ENCODE measurements at regions not wholly inside any gene's neighbourhood (a gene's known extent, or its start where the extent isn't known, plus 50 kb on each side); places are given as distances from the start of the nearest gene placed in this dataset.

- DNase-seq, result peak; percentile 74
These were observed 595.6 kb upstream of the TENM3 start for GRCh38 chr4:181647396-181648147.

DNA sequence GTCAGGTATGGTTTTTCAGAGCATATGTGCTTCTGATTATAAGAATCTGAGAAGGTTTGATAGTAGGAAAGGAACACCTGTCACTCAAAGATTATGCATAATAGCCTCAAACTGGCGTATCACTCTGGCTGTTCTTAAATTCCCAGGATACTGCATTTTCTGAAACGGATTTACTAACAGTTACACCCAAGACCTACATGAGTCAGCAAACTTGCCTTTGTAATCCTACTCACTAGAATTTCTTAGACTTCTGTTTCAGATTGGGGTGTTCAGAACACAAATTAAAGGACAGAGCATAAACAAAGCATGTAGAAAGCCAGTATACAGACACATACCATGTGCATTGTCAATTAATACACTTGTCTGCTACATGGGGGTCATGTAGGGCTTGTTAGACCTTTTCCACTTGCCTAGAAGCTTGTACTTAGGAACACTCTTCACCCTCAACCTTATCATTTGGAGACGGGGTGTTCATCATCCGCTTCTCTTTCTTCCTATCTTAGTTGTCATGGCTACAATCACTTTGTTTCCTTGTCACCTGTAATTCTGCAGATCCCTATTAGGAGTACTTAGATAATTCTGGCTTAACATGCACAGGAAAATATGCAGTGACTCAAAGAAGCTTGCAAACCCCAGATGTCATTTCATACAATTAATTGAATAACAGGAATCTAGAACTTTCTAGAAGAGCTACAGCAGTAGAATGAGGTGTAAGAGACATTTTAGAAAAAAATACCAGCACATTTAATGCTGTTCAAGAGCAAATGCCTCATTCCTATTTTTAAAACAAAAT, 593.0 kb upstream of the TENM3 start:
- peak; percentile 15 for DNase-seq

- DNase-seq, result no peak
These were observed 586.5 kb upstream of the TENM3 start for GRCh38 chr4:181656748-181657147.

- DNase-seq, result peak; percentile 58
These were observed 584.0 kb upstream of the TENM3 start for GRCh38 chr4:181659202-181659601.

GRCh38 chr4:181659876-181660275, 583.3 kb upstream of the TENM3 start:
- no peak for DNase-seq

DNA sequence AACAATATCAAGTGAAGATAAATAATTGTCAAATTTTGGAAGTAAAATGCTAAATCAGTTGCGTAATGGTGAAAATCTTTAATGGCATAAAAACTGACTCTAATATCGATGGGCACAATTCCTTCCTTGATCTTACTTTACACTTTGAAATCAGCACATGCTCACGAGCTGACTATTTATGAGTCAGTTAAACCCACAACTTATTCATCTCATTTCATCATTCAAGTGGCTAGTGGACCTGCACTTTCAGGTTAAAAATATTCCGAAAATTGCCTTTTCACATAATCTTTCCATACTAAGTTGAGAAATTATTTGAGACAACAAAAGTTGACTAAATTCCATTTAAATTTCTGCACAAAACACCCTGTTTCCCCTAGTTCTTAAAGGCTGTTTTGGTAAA, 582.1 kb upstream of the TENM3 start:
- DNase-seq, result peak; percentile 91

GRCh38 chr4:181661923-181662322, 581.3 kb upstream of the TENM3 start:
- no peak for DNase-seq

DNA sequence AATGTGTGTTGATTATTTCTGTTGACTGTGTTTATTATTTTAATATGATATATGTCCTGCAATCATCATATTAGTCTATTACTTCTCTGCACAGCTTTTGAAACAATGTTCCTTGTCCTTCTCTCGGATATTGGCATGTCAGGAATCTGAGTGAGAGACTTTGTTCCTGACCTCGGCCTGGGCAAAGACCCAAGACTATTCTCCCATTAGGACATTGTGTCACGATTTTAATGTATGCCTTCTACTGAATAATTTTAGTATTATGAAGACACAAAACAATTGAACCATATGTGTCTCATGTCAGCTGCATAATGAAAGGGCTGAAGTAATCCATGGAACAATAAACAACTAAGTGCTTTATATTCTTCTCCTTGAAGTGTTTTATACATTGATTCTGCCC, 580.8 kb upstream of the TENM3 start:
- peak; percentile 87 for DNase-seq

GRCh38 chr4:181670506-181670905, 572.7 kb upstream of the TENM3 start:
- DNase-seq, result no peak

GRCh38 chr4:181671672-181672071, 571.5 kb upstream of the TENM3 start:
- DNase-seq, result no peak

GRCh38 chr4:181672751-181673150, 570.5 kb upstream of the TENM3 start:
- no peak for DNase-seq

GRCh38 chr4:181674315-181674875, 568.8 kb upstream of the TENM3 start:
- DNase-seq, result peak; percentile 88

DNA sequence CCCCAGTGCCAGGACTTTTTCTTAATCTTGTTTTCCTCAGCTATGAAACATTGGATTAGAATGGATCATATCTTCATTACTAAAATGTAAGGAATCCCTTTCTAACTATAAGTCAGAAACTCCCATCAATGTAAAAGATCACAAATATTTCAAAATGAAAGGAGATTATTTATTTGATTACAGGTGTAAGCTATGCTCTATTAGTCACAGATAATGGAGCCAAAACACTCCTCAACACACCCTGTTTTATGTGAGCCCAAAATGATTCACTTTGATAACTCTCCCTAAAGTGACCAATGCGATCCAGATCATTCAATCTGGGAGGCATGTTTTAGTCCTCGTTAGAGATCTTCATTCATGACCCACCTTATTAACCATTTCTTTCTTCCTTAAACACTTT, 566.7 kb upstream of the TENM3 start:
- DNase-seq, result no peak

GRCh38 chr4:181677201-181677600, 566.0 kb upstream of the TENM3 start:
- DNase-seq, result peak; percentile 68

- DNase-seq, result no peak
These were observed 565.6 kb upstream of the TENM3 start for GRCh38 chr4:181677621-181678020.

- no peak for DNase-seq
These were observed 563.4 kb upstream of the TENM3 start for GRCh38 chr4:181679754-181680153.

- DNase-seq, result peak; percentile 51
These were observed 560.7 kb upstream of the TENM3 start for GRCh38 chr4:181682367-181683047.

DNA sequence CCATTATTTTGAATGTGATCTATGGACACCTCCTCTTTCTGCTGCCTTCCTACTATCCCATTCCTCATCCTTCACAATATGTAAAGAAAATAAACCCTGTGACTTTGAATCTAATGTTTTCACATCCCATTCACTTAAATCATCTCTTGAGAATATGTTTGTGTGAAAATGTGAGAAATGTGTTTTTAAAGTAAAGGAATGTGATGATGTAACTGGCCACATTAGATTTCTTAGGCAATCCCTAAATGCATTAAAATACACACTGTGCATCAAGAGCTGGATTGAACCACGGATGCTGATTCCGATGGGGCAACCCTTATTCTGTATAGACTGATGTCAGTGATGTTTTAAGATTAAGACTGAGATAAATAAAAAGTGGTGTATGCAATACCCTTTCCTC, 558.9 kb upstream of the TENM3 start:
- peak; percentile 83 for DNase-seq

DNA sequence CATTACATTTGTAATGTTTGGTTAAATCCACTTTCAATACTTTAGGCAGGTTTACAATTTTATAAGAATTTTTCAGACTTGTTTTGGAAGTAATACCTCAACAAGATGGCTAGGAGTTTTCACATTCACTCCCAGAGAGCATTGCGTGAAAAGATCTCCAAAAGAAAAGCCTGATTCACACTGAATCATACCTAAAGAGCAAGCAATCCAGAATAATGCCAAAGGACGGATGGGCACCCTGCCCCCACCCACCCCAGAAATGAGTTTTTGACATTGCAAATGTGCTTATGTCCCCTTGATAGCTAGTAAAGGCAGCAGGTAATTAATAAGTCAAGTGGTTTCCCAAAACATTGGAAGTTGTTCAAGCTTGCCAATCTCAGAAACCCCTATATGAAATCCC, 557.7 kb upstream of the TENM3 start:
- DNase-seq, result peak; percentile 71

- peak; percentile 92 for DNase-seq
These were observed 557.3 kb upstream of the TENM3 start for GRCh38 chr4:181685911-181686310.

DNA sequence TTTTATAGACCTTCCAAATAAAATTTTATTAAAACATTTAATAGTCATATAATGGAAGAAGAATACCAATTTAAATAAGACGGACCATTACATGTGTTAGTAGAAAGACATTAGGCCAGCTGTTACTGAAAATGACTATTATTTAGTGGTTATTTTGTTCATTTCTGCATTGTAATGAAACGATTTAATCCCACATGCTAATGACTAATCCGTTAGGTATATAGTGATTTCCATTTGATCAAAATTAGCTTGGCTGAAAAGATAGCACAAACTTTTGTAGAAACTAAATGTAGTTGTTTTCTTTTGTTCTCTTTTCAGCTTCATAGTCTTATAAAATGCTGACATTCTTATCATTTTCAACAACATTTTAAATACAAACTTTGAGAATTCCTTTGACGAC, 556.1 kb upstream of the TENM3 start:
- DNase-seq, result peak; percentile 26

DNA sequence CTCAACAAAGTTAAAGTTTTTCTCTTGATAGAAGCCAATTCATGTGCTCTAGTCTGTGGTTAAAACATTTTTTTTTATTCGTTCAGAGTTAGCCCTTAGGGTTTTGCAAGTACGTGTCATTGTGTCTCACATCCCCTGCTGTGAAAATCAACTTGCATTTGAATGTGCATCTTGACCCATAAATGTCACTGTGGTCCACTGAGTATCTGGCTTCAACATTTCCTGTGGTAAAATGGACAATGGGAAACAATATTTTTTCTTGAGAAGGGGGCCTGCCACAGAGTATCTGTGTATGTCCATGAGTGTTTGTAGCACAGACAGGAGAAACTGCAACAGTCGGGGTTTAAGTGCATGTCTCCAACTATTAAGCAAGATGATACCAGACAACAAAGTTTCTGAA, 554.8 kb upstream of the TENM3 start:
- DNase-seq, result peak; percentile 67

DNA sequence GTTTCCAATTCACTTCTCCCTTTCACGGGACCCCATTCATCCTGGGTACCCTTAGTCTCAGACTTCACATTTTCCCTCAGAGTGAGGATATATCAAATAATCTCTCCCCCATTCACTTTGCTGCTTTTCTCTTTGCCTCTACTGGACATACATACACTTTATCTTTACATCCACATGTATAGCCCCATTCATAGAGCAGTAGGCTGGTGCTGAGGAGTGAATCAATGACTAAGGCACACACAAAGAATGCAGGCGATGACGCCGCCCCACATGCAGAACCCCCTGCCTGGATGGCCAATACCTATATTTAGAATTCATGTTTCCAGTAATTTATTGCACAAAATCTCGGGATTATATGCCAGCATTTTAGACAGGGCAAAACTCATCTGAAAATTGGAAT, 554.3 kb upstream of the TENM3 start:
- peak; percentile 68 for DNase-seq
